PC-3 (cell line): ENCODE measurements at regions not wholly inside any gene's neighbourhood (a gene's known extent, or its start where the extent isn't known, plus 50 kb on each side); places are given as distances from the start of the nearest gene placed in this dataset.

ENCODE experiments used
- ATAC-seq: fragments of 200-7000 bp; cut with Tn5 transposase; 2 replicates; pipeline ENCODE4 v1.9.1; 2020; ENCODE audit warnings: mild to moderate bottlenecking, moderate library complexity
- BruUV-seq: library from RNA; stranded (reverse); fragments of 400-500 nt; replicated peaks from 2 replicates; lab custom pipeline; 2021; lab: Mats Ljungman, UMichigan
- CTCF ChIA-PET: fragments of 300-600 bp; sonication (Branson Sonifier 250); formaldehyde crosslinking; loops from one replicate; lab custom pipeline; 2022; ENCODE audit warnings: antibody characterized with exemption; lab: Charles Lee
- POLR2A ChIA-PET: fragments of 300-600 bp; sonication (Branson Sonifier 250); formaldehyde crosslinking; loops from one replicate; lab custom pipeline; 2022; ENCODE audit warnings: antibody characterized with exemption; ENCODE audit not compliant: unreplicated experiment; lab: Charles Lee
- DNase-seq: peaks from one replicate; pipeline ENCODE4 v3.0.0-alpha.2; 2015
- H2AFZ ChIP-seq: fragments of 300-600 bp; sonication (generic); 2 replicates; pipeline ENCODE4 v1.6.0; 2016; ENCODE audit warnings: antibody characterized with exemption, low read length
- H3F3A ChIP-seq: fragments of 300-600 bp; sonication (generic); one replicate; pipeline ENCODE4 v1.6.0; 2017; ENCODE audit warnings: antibody characterized with exemption, low read length, control low read depth, mild to moderate bottlenecking; ENCODE audit not compliant: unreplicated experiment
- H3K27ac ChIP-seq: fragments of 300-600 bp; sonication (generic); 2 replicates; pipeline ENCODE4 v1.5.1; 2016; ENCODE audit warnings: mild to moderate bottlenecking, low read length
- H3K27me3 ChIP-seq: fragments of 300-600 bp; sonication (generic); 2 replicates; pipeline ENCODE4 v1.6.1; 2016; ENCODE audit warnings: low read length, mixed read lengths
- H3K36me3 ChIP-seq: fragments of 300-600 bp; sonication (generic); 2 replicates; pipeline ENCODE4 v1.6.1; 2016; ENCODE audit warnings: low read depth, mixed run types, low read length, mixed read lengths
- H3K4me1 ChIP-seq: fragments of 300-600 bp; sonication (generic); 2 replicates; pipeline ENCODE4 v1.5.1; 2016; ENCODE audit warnings: low read length; ENCODE audit not compliant: insufficient read depth
- H3K4me2 ChIP-seq: fragments of 300-600 bp; sonication (generic); 2 replicates; pipeline ENCODE4 v1.6.0; 2016; ENCODE audit warnings: low read length
- H3K4me3 ChIP-seq: fragments of 300-600 bp; sonication (generic); 2 replicates; pipeline ENCODE4 v1.5.1; 2016; ENCODE audit warnings: mild to moderate bottlenecking, low read length, mixed read lengths
- H3K79me2 ChIP-seq: fragments of 300-600 bp; sonication (generic); 2 replicates; pipeline ENCODE4 v1.6.1; 2017; ENCODE audit warnings: low read length, mixed read lengths
- H3K9ac ChIP-seq: fragments of 300-600 bp; sonication (generic); 2 replicates; pipeline ENCODE4 v1.6.0; 2016; ENCODE audit warnings: mild to moderate bottlenecking, low read length
- H3K9me2 ChIP-seq: fragments of 300-600 bp; sonication (generic); replicated peaks from 2 replicates; pipeline ENCODE4 v1.6.1; 2016; ENCODE audit warnings: mixed run types, low read length, mixed read lengths
- H3K9me3 ChIP-seq: fragments of 300-600 bp; sonication (generic); 2 replicates; pipeline ENCODE4 v1.6.1; 2016; ENCODE audit warnings: low read length, mixed read lengths
- H4K20me1 ChIP-seq: fragments of 300-600 bp; sonication (generic); 2 replicates; pipeline ENCODE4 v1.6.1; 2016; ENCODE audit warnings: low read length, mixed read lengths
- EZH2 ChIP-seq: fragments of 300-600 bp; sonication (generic); IDR thresholded peaks from one replicate; pipeline ENCODE4 v1.6.1; 2017; ENCODE audit warnings: antibody characterized with exemption, mild to moderate bottlenecking, low read length; ENCODE audit not compliant: unreplicated experiment
- EZH2phosphoT487 ChIP-seq: fragments of 300-600 bp; sonication (generic); IDR thresholded peaks from 2 replicates; pipeline ENCODE4 v1.6.1; 2018; ENCODE audit warnings: mild to moderate bottlenecking, antibody characterized with exemption, low read length, borderline replicate concordance
- intact Hi-C: fragments of 100-400 bp; cut with micrococcal nuclease; formaldehyde crosslinking; loops from 2 replicates; pipeline ENCODE4 v1.9.0; 2023
- TF ChIP-seq, protein P1 (sequence below): fragments of 300-600 bp; sonication (generic); conservative IDR thresholded peaks from 2 replicates; pipeline ENCODE4 v1.5.1; 2017; ENCODE audit warnings: antibody characterized with exemption, low read depth, mild to moderate bottlenecking, low read length

GRCh38 chr1:157418659-157419058 lies 133.7 kb downstream of the FCRL5 start:
- ChIA-PET CTCF (no interaction called here), POLR2A (no interaction called here)
- Histone ChIP-seq H3F3A (no peaks in the 10 kb centered on the region), H3K36me3 (no peaks in the 10 kb centered on the region), H3K9me2 (no peaks in the 10 kb centered on the region), H3K9ac (no peak overlapping the region), H3K79me2 (no peaks in the 10 kb centered on the region), H2AFZ (no peak overlapping the region), H3K4me2 (no peak overlapping the region), H3K4me1 (no peaks in the 10 kb centered on the region), H3K27ac (no peak overlapping the region), H3K27me3 (peaks cover 35% of the 10 kb centered on the region), H3K9me3 (no peaks in the 10 kb centered on the region), H3K4me3 (no peak overlapping the region), H4K20me1 (no peaks in the 10 kb centered on the region)
- BruUV-seq, result no TSS peak
- TF ChIP-seq EZH2 (no peak), EZH2phosphoT487 (no peak)
- TF ChIP-seq, protein P1, sequence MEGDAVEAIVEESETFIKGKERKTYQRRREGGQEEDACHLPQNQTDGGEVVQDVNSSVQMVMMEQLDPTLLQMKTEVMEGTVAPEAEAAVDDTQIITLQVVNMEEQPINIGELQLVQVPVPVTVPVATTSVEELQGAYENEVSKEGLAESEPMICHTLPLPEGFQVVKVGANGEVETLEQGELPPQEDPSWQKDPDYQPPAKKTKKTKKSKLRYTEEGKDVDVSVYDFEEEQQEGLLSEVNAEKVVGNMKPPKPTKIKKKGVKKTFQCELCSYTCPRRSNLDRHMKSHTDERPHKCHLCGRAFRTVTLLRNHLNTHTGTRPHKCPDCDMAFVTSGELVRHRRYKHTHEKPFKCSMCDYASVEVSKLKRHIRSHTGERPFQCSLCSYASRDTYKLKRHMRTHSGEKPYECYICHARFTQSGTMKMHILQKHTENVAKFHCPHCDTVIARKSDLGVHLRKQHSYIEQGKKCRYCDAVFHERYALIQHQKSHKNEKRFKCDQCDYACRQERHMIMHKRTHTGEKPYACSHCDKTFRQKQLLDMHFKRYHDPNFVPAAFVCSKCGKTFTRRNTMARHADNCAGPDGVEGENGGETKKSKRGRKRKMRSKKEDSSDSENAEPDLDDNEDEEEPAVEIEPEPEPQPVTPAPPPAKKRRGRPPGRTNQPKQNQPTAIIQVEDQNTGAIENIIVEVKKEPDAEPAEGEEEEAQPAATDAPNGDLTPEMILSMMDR, result no peak
- no peak for ATAC-seq
- DNase-seq, result no peak
- intact Hi-C loops, result no loop called here

GRCh38 chr1:157418231-157418630 lies 134.1 kb downstream of the FCRL5 start:
- Histone ChIP-seq H3F3A (no peaks in the 10 kb centered on the region), H3K9me2 (no peaks in the 10 kb centered on the region), H3K4me3 (no peak overlapping the region), H3K9me3 (no peaks in the 10 kb centered on the region), H4K20me1 (no peaks in the 10 kb centered on the region), H3K27me3 (peaks cover 39% of the 10 kb centered on the region), H3K79me2 (no peaks in the 10 kb centered on the region), H3K4me1 (no peaks in the 10 kb centered on the region), H3K9ac (no peak overlapping the region), H3K36me3 (no peaks in the 10 kb centered on the region), H3K4me2 (no peak overlapping the region), H3K27ac (no peak overlapping the region), H2AFZ (no peak overlapping the region)
- no TSS peak for BruUV-seq
- intact Hi-C loops, result no loop called here
- ChIA-PET CTCF (no interaction called here), POLR2A (no interaction called here)
- ATAC-seq (no peak), DNase-seq (no peak)
- TF ChIP-seq, protein P1, result no peak
- TF ChIP-seq EZH2phosphoT487 (no peak), EZH2 (no peak)

GRCh38 chr1:157415661-157416060 lies 136.7 kb downstream of the FCRL5 start:
- intact Hi-C loops, result no loop called here
- ChIA-PET POLR2A (no interaction called here), CTCF (no interaction called here)
- no peak overlapping the region for H3K27ac ChIP-seq
- no peak overlapping the region for H3K4me2 ChIP-seq
- peaks cover 50% of the 10 kb centered on the region for H3K27me3 ChIP-seq
- no peaks in the 10 kb centered on the region for H3K4me1 ChIP-seq
- H4K20me1 ChIP-seq, result no peaks in the 10 kb centered on the region
- no peaks in the 10 kb centered on the region for H3K9me3 ChIP-seq
- no peak overlapping the region for H3K4me3 ChIP-seq
- no peak overlapping the region for H3K9ac ChIP-seq
- H3K36me3 ChIP-seq, result no peaks in the 10 kb centered on the region
- DNase-seq, result peak; percentile 52
- H3K9me2 ChIP-seq, result no peaks in the 10 kb centered on the region
- no peak for ATAC-seq
- no peaks in the 10 kb centered on the region for H3F3A ChIP-seq
- no TSS peak for BruUV-seq
- H2AFZ ChIP-seq, result no peak overlapping the region
- no peaks in the 10 kb centered on the region for H3K79me2 ChIP-seq
- TF ChIP-seq EZH2phosphoT487, result no peak
